ENCODE measurements at regions not wholly inside any gene's neighbourhood (a gene's known extent, or its start where the extent isn't known, plus 50 kb on each side); places are given as distances from the start of the nearest gene placed in this dataset.

- no peak for DNase-seq
Observed at GRCh38 chr9:119810645-119811429, 441.6 kb upstream of the BRINP1 start.

DNA sequence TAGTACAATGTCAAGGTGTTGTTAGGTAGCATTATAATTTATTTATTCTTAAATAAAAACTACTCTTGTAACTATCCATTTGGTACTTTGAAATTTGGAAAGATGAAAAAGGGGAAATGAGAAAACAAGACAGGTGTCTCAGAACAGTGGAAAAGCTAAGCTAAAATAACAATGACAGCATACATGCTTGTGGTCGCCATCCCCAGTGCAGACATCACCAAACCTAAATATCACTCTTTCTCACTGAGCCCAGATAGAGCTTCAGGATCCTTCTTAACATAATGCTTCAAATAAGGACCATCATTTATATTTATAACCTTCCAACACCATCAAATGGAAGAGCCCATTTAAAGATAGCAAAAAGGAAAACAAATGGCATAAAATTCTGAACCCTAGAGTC, 434.4 kb upstream of the BRINP1 start:
- no peak for DNase-seq

DNA sequence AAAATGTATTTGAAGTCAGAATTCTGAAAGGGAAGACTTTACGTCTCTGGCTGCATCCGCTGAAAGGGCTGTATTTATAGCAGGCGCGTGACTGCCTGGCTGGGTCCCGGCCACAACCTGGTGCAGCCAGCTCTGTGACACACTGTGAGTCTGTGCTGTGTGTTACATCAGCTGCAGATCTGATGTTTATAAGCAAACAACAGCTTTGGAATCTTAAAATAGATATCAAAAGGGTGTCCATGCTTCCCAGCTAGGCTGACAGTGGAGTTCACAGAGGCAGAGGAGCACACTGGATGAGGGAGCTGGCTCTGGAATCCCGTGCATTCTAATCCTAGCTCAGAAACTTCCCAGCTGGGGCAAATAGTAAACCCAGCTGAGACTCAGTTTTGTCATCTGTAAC, 433.4 kb upstream of the BRINP1 start:
- DNase-seq: no peak

- no peak for DNase-seq
Observed at GRCh38 chr9:119802133-119802532, 432.9 kb upstream of the BRINP1 start.

DNA sequence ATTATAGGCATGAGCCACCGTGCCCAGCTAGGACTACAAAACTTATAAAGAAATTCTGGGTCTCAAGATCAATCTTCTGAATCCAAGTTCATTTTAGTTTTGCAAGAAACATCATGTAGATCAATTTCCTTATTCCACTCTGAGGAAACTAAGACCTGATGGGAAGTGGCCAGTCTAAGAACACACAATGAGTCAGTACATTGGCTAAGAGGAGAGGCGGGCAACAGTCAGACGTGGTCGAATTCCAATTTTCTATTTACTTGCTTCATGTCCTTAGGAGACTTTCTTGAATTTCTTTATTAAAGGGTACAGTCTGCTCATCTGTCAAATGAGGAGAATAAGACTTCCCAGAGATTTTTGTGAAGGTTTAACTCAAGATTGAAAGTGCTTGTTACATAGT, 432.1 kb upstream of the BRINP1 start:
- DNase-seq: no peak

GRCh38 chr9:119795395-119795794, 426.2 kb upstream of the BRINP1 start:
- DNase-seq: no peak

DNA sequence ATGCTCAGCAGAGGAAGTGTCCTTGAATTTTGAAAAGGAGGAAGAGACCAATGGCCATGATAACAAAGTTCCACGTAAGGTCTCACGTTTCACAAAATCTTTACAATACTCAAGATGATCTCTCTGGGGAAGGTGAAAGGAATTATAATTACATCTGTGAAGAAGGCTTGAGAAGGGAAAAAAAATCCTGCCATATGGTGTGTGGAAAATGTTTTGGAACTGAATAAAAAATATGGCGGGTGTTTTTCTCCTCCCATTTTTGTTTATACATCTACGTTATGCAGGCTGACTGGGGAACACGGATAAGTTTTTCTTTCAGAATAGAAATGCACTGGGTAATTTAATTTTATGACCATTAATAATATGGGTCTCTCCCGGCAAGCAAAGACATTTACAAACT, 425.6 kb upstream of the BRINP1 start:
- DNase-seq: no peak

GRCh38 chr9:119793218-119793617, 424.0 kb upstream of the BRINP1 start:
- no peak for DNase-seq

DNA sequence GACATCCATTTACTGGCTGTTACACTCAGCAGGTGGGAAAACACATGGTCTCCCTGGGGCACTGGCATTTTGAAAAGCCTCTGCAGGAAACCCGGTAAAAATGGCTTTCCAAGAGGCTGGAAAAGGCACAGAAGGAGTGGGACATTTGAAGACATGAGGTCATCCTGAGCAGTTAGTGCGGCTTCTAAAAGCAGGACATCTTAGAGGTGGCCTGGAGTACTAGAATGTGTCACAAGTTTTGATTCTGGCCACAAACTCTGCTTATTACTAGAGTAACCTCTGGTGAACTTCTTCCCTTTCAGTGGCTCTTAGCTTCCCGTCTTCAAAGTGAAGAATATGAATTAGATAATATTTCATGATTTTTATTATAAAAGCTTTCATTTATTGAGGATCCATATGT, 423.0 kb upstream of the BRINP1 start:
- no peak for DNase-seq

DNA sequence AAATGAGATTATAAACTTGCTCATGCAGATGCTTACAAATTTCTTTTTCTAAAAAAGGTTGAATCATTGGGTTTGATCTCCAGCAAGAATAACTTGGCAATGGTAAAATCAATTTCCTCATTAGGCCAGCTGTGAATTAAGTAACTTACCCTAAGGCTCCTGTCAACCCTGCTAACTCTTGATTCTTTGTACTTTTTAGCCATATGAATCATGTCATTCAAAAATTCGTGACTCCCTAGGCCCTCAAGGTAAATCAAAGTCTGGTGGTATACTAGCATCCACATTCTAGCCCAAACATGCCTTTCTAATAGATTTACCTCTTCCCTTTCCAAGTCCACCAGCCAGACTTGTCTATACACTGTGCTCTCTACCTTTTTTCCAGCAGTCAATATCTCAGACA, 420.8 kb upstream of the BRINP1 start:
- DNase-seq: no peak

DNA sequence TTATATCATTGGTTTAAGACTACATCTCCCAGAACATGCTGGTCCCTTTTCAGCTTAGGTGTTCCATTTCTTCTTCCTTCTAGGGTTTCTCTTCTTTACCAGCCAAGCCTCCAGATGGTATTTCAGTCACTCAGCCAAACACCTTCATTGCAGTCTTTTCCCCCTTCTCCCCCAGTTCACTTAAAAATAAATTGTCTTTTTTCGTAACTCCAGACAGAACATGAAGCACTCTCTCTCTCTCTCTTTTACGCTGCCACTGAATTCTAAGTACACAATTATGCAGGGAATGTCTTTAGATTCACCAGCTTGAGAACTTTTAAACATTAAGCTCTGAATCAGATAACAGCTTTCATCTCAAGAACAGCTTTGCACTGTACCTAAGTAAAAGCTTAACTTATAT, 419.7 kb upstream of the BRINP1 start:
- DNase-seq: no peak

- DNase-seq: no peak
Observed at GRCh38 chr9:119781886-119782285, 412.7 kb upstream of the BRINP1 start.

- DNase-seq: no peak
Observed at GRCh38 chr9:119775410-119775809, 406.2 kb upstream of the BRINP1 start.

DNA sequence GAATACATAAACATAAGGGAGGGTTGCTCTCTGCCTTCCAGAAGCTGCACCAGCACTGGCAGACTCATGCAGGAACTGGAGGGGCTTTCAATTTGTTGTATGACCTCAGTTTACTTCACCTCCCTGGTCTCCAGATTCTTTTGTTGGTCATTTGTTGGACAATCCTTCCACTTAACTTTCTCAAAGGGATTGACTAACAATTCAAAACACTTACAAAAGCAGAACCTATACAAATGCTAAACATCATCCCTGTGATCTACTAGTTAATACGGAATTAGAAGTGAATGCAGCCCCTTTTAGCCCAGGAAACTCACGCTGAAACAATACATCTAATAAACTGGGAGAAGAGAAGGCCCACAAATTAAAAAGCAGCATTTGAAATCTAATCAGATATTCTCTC, 404.6 kb upstream of the BRINP1 start:
- no peak for DNase-seq

- no peak for DNase-seq
Observed at GRCh38 chr9:119771341-119771740, 402.1 kb upstream of the BRINP1 start.

DNA sequence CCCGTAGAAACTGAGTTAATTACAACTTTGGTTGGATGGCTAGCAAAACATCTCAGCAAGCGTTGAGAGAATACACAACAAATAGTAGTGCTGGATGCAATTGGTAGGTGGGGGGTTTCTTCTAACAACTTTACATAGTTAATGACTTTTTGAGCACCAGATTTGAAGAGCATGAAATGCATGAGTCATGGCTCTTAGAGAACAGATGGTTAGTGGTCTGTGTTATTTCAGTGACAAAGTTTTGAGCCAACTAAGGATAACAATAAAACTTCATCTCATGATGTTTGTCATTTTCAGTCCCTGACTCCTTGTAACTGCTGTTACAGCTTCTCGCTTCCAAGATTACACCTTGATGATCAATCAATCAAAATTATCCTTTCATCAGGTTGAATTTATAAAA, 399.0 kb upstream of the BRINP1 start:
- no peak for DNase-seq

- no peak for DNase-seq
Observed at GRCh38 chr9:119765632-119766175, 396.5 kb upstream of the BRINP1 start.

GRCh38 chr9:119763260-119763659, 394.0 kb upstream of the BRINP1 start:
- no peak for DNase-seq

GRCh38 chr9:119761812-119762211, 392.6 kb upstream of the BRINP1 start:
- no peak for DNase-seq

GRCh38 chr9:119758990-119759389, 389.8 kb upstream of the BRINP1 start:
- DNase-seq: no peak

DNA sequence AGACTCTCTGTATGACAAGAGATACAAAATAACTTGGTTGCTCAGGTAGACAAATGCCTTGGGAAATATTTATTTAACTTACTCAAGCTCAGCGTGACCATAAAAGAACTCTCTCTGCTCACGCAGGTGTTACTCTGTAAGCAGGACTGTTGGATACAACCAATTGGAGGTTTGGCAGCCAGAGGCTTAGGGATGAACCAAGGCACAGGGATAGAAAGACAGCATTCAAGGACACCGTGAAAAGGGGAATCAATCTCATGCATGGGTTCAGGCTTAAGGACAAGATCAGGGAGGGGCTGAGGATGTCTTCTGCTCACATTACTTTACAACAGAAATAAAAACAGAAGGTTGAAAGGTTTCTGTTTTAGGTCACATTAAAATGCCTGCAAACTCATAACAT, 389.0 kb upstream of the BRINP1 start:
- no peak for DNase-seq

DNA sequence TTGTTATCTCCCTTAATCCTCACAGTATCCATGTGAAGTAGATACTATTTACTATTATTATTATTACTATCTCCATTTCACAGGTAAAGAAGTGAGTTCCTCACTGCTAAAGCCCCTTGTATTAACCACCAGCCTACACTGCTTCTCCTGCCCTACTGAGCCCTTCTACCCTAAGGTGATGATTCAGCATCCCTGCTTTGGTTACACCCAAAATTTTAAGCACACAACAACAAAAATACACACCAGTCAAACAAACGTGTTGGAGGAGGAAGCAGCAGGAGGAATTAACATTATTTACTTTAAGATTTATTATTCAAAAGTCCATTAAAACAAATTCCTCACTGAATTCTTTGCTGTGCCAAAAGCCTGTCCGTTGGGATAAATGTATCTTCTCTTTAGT, 370.2 kb upstream of the BRINP1 start:
- DNase-seq: no peak

GRCh38 chr9:119736491-119737454, 367.5 kb upstream of the BRINP1 start:
- no peak for DNase-seq

DNA sequence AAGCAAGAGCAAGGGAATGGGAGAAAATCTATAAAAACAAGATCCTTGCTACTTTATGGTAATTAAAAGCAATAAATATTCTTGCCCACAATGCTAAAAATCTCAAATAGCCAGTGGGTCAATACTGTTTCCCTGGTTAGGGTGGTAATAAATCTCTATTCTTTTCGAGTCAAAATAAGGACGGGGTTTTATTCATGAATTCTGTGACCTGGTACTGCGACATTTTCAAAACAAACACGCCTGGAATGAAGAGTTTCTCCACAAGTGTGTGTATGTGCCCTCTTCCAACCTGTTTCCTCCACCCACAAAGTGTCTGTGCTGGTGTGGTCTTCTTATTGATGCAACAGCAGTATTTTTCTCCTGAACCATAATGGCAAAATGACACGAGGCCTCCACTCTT, 358.8 kb upstream of the BRINP1 start:
- DNase-seq: no peak

Data from T-helper 1 cell (primary cell).